Immature natural killer cell (primary cell): ENCODE measurements at regions not wholly inside any gene's neighbourhood (a gene's known extent, or its start where the extent isn't known, plus 50 kb on each side); places are given as distances from the start of the nearest gene placed in this dataset.
"Not testable (repeated sequence)": the region's sequence is repeated elsewhere in the genome, so short reads cannot be mapped to it uniquely, and the experiment has no call there.

ENCODE experiments used
- DNase-seq, 3 donors: peaks; one replicate each; pipeline ENCODE4 v3.0.0; 2022; ENCODE audit warnings: mixed read lengths in 1 of 3
- H3K27ac Mint-ChIP-seq, 6 donors: one replicate each; pipeline ENCODE4 v1.8.0; 2020; ENCODE audit warnings: mixed read lengths in 6 of 6, mild to moderate bottlenecking in 5 of 6, inconsistent platforms in 4 of 6, moderate library complexity in 3 of 6
- H3K27me3 Mint-ChIP-seq, 3 donors: one replicate each; pipeline ENCODE4 v1.8.0; 2020 to 2021; ENCODE audit warnings: low read depth in 3 of 3, mild to moderate bottlenecking in 3 of 3, mixed read lengths in 3 of 3, moderate library complexity in 3 of 3, inconsistent platforms in 1 of 3
- H3K36me3 Mint-ChIP-seq, 3 donors: one replicate each; pipeline ENCODE4 v1.8.0; 2020; ENCODE audit warnings: mixed read lengths in 3 of 3, inconsistent platforms in 2 of 3, mild to moderate bottlenecking in 2 of 3
- H3K4me1 Mint-ChIP-seq, 2 donors: one replicate each; pipeline ENCODE4 v1.8.0; 2020; ENCODE audit warnings: inconsistent platforms in 2 of 2, mild to moderate bottlenecking in 2 of 2, mixed read lengths in 2 of 2, moderate library complexity in 1 of 2
- H3K4me3 Mint-ChIP-seq, 5 donors: one replicate each; pipeline ENCODE4 v1.8.0; 2020; ENCODE audit warnings: mild to moderate bottlenecking in 5 of 5, mixed read lengths in 5 of 5, inconsistent platforms in 3 of 5, moderate library complexity in 3 of 5
- H3K9me3 Mint-ChIP-seq, 6 donors: one replicate each; pipeline ENCODE4 v1.8.0; 2020; ENCODE audit warnings: mild to moderate bottlenecking in 6 of 6, mixed read lengths in 6 of 6, inconsistent platforms in 4 of 6, moderate library complexity in 3 of 6

DNA sequence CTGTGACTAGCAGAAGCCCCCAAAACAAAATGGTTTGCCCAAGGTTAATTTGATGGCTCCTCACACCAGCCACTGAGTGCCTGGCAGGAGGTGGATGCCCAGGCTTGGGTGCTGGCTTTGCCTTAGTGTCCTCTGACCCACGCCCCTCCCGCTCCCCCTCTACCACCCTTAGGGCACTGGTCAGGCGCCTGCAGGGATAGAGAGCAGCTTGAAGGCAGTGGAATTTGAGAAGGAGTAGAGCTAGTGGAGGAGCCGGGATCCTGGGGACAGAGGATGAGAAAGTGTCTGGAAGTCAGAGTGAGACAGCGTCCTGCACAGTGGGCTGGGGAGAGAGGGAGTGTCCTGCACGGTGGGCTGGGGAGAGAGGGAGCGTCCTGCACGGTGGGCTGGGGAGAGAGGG, 139.4 kb downstream of the DNAJB6 start:
- Mint-ChIP-seq H3K9me3 (peaks cover 2 to 22% (median 19%) of the 10 kb centered on the region in 6 donors), H3K4me1 (peaks cover 0 to 2% of the 10 kb centered on the region in 2 donors)

DNA sequence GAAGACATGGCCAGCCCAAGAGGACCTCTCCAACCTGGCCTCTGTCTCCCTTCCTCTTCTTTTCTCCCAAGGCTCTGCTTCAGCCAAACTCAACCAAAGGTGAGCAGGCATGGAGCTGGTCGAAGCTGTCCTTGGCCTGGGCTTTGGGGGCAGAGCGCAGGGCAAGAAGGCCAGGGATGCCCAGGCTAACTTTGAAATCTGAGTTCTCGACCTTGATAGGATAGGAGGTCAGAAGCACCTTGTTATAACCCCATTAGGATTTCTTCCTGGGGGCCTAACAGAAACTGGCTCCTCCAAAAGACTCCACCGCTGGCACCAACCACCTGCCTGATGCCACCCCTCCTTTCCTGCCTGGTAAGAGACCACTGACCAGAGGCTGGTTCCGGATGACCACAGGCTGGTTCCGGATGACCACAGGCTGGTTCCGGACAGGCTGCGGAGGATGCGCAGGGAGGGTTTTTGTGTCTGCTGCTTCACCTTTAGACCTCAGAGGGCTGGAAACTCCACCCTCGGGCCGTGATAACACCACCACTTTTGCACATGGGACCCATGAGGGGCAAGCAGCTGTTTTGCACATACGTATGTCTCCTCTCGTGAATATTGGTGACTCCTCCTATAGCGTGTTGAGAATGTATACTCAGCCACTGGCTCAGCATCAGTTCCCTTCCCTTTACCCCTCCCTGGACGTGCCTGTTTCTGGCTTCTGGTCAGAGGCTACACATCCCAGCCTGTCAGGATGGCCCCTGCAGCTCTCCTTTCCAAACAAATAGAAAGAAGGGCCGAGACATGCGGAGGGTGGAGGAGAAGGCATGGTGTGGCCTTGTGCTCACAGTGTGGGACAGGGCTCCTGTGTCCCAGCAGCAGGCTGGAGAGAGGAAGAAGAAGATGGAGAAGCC, 140.1 kb downstream of the DNAJB6 start:
- Mint-ChIP-seq H3K9me3 (peaks cover 2 to 22% (median 18%) of the 10 kb centered on the region in 6 donors), H3K4me3 (no peak overlapping the region), H3K27me3 (peaks cover 2 to 15% (median 4%) of the 10 kb centered on the region in 3 donors), H3K36me3 (peaks cover 4 to 9% (median 4%) of the 10 kb centered on the region in 3 donors), H3K4me1 (no peaks in the 10 kb centered on the region), H3K27ac (no peak overlapping the region)
- DNase-seq, result no peak

More for the DNA sequence above, 139.4 kb downstream of the DNAJB6 start:
- no peak overlapping the region for H3K27ac Mint-ChIP-seq
- DNase-seq, result no peak
- H3K27me3 Mint-ChIP-seq, result peaks cover 2 to 15% (median 4%) of the 10 kb centered on the region in 3 donors
- H3K36me3 Mint-ChIP-seq, result peaks cover 4 to 9% (median 4%) of the 10 kb centered on the region in 3 donors
- no peak overlapping the region for H3K4me3 Mint-ChIP-seq

DNA sequence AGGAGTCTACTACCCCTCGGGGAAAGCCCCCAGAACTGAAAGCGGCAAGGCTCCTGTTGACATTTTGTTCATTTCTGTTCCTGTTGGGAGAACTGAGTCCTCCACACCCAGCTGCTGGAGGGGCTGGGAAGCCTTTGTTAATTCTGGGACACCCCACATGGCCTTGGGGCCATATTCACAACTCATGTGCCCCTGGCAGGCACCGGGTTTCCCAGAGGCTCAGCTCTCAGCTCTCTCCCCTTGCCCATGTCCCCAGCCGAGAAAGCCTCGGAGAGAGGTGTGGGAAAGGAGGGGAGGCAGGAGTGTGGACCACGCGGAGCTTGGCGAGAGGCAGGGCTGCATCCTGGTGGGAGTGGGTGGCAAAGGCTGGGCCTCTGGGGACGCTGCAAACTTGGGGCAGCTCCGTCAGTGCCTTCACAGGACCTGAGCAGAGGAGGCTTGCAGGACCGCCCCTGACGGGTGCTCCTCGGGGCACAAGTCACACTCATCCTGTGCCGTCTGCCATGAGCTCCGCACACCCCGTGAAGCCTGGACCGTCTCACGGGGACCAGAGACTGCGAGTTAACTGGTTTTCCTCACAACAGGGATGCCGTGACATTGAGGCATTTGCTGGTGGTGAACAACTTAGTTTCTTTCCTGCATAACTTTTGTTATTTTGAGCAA, 140.9 kb downstream of the DNAJB6 start:
- DNase-seq, result no peak
- H3K4me3 Mint-ChIP-seq, result peak overlapping the region in 1 of 5 donors; percentile 33
- peaks cover 2 to 15% (median 3%) of the 10 kb centered on the region in 3 donors for H3K27me3 Mint-ChIP-seq
- peaks cover 2 to 20% (median 15%) of the 10 kb centered on the region in 6 donors for H3K9me3 Mint-ChIP-seq
- H3K27ac Mint-ChIP-seq, result no peak overlapping the region
- peaks cover 4 to 9% (median 4%) of the 10 kb centered on the region in 3 donors for H3K36me3 Mint-ChIP-seq
- no peaks in the 10 kb centered on the region for H3K4me1 Mint-ChIP-seq

DNA sequence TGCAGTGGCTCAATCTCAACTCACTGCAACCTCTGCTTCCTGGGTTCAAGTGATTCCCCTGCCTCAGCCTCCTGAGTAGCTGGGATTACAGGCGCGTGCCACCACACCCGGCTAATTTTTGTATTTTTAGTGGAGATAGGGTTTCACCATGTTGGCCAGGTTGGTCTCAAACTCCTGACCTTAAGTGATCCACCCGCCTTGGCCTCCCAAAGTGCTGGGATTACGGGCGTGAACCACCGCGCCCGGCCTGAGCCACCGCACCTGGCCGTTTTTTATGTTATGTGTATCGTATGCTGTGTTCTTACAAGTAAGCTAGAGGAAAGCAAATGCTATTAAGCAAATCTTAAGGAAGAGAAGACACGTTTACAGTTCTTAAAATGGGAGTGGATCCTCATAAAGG, 141.8 kb downstream of the DNAJB6 start:
- not testable (repeated sequence) for H3K36me3 Mint-ChIP-seq, H3K27ac Mint-ChIP-seq, H3K4me1 Mint-ChIP-seq, H3K4me3 Mint-ChIP-seq, DNase-seq
- peaks cover 2 to 10% (median 6%) of the 10 kb centered on the region in 6 donors for H3K9me3 Mint-ChIP-seq
- H3K27me3 Mint-ChIP-seq, result peaks cover 2 to 12% (median 2%) of the 10 kb centered on the region in 3 donors

DNA sequence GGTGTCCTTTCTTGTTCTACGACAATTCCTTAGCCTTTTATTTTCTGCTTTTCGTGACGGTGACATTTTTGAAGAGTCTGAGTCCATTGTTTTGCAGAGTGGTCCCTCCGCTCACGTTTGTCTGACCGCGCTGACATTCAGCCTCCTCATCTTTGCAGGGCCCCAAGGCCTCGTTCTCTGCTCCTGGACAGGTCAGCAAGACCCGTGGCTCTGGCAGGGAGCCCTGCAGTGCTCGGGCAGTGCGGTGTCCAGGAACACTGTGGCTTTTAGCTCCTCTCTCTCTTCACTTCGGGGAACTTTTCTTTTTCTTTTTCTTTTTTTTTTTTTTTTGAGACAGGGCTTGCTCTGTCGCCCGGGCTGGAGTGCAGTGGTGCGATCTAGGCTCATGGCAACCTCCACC, 142.5 kb downstream of the DNAJB6 start:
- no peak for DNase-seq
- Mint-ChIP-seq H3K4me1 (no peaks in the 10 kb centered on the region), H3K27ac (no peak overlapping the region), H3K27me3 (peaks cover 2 to 12% (median 2%) of the 10 kb centered on the region in 3 donors), H3K9me3 (peaks cover 0 to 6% (median 2%) of the 10 kb centered on the region in 6 donors), H3K36me3 (peaks cover 0 to 4% (median 0%) of the 10 kb centered on the region in 3 donors), H3K4me3 (no peak overlapping the region)

DNA sequence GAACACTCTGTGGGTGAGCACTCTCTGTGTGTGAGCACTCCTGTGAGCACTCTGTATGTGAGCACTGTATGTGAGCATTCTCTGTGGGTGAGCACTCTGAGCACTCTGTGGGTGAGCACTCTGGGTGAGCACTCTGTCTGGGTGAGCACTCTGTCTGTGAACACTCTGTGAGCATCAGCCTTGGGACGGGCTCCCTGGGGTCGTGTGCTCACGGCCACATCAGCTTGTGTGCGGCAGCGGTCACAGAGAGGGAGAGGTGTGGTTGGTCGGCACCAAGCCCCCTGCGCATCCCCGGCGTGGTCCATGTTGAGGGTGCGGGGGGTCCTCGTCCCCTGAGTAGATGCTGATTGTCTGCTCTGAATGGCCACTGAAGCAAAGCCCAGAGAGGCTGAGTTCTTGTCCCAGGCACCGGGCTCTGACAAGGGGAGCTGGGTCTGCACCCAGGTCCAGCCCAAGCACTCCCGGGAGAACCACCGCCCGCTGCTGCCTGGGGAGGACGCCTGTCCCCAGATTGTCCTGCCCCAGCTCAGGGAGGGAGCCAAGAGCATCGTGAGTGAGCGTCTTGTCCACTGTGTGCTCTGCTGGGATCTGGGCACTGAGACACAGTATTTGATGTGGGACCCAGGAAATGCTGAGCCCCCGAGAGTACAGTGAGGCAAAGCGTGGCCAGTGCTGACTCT, 143.7 kb downstream of the DNAJB6 start:
- Mint-ChIP-seq H3K4me3 (no peak overlapping the region), H3K27ac (no peak overlapping the region), H3K27me3 (peaks cover 2 to 13% (median 5%) of the 10 kb centered on the region in 3 donors), H3K9me3 (peaks cover 0 to 2% (median 0%) of the 10 kb centered on the region in 6 donors), H3K4me1 (no peaks in the 10 kb centered on the region), H3K36me3 (no peaks in the 10 kb centered on the region)
- DNase-seq, result no peak

DNA sequence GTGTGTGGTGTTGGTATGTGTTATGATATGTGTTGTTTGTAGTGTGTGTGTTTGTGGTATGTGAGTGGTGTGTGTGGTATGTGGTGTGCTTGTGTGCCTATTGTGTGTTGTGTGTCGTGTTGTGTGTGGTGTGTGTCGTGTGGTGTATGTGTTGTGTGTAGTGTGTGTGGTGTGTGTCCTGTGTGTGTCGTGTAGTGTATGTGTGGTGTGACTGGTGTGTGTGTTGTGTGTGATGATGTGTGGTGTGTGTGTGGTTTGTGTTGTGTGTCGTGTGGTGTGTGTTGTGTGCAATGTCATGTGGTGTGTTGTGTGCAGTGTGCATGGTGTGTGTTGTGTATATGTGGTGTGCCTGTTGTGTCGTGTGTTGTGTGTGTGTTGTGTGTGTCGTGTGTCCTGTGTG, 144.6 kb downstream of the DNAJB6 start:
- Mint-ChIP-seq H3K36me3 (no peaks in the 10 kb centered on the region), H3K27ac (no peak overlapping the region), H3K4me3 (no peak overlapping the region), H3K9me3 (peaks cover 0 to 2% (median 0%) of the 10 kb centered on the region in 6 donors), H3K4me1 (no peaks in the 10 kb centered on the region), H3K27me3 (peaks cover 5 to 16% (median 7%) of the 10 kb centered on the region in 3 donors)
- no peak for DNase-seq

DNA sequence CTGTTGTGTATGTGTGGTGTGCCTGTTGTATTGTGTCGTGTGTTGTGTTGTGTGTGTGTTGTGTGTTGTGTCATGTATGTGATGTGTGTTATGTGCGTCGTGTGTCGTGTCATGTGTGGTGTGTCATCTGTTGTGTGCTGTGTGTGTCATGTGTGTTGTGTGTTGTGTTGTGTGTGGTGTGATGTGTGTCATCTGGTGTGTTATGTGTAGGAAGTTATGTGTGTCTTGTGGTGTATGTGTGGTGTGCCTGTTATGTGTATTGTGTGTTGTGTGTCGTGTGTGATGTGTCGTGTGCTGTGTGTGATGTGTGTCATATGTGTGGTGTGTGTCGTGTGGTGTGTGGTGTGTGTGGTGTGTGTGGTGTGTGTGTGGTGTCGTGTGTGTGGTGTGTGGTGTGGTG, 145.2 kb downstream of the DNAJB6 start:
- Mint-ChIP-seq H3K36me3 (no peaks in the 10 kb centered on the region), H3K27ac (no peak overlapping the region), H3K4me3 (no peak overlapping the region), H3K27me3 (peaks cover 5 to 16% (median 7%) of the 10 kb centered on the region in 3 donors), H3K9me3 (no peaks in the 10 kb centered on the region), H3K4me1 (no peaks in the 10 kb centered on the region)
- DNase-seq, result no peak

DNA sequence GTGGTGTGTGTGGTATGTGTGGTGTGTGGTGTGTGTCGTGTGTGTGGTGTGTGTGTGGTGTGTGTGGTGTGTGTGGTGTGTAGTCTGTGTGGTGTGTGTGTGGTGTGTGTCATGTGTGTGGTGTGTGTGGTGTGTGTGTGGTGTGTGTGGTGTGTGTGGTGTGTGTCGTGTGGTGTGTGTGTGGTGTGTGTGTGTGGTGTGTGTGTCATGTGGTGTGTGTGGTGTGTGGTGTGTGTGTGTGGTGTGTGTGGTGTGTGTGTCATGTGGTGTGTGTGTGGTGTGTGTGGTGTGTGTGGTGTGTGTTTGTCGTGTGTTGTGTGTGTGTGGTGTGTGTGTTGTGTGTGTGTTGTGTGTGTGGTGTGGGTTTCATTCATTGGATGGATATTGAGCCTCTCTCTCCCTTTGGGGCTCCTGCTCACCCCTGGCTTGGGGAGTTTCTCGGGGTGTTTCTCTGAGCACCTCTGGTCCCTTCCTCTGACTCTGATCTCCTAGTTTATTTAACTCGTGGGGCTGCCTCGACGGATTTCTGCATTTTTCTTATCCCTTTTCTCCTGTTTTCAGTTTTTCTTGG, 145.8 kb downstream of the DNAJB6 start:
- no peaks in the 10 kb centered on the region for H3K9me3 Mint-ChIP-seq
- H3K4me3 Mint-ChIP-seq, result no peak overlapping the region
- no peaks in the 10 kb centered on the region for H3K36me3 Mint-ChIP-seq
- no peak overlapping the region for H3K27ac Mint-ChIP-seq
- no peaks in the 10 kb centered on the region for H3K4me1 Mint-ChIP-seq
- DNase-seq, result no peak
- H3K27me3 Mint-ChIP-seq, result peaks cover 5 to 19% (median 11%) of the 10 kb centered on the region in 3 donors

DNA sequence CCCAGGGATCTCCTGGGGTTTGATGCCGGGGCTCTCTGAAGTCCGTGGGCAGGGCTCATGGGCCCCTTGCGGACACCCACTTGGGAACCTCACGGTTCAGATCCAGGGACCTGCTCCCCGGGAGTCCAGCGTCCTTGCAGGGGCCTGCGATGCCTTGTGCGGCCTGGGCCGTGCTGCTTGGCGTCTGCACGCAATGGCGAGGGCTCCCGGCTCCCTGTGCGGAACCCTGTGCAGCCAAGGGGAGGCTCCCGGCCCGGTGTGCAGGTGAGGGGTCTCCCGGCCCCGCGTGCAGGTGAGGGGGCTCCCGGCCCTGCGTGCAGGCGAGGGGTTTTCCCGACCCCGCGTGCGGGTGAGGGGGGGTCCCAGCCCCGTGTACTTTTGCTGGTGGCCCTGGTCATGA, 146.7 kb downstream of the DNAJB6 start:
- Mint-ChIP-seq H3K4me1 (no peaks in the 10 kb centered on the region), H3K36me3 (no peaks in the 10 kb centered on the region), H3K9me3 (no peaks in the 10 kb centered on the region), H3K27me3 (peaks cover 5 to 16% (median 9%) of the 10 kb centered on the region in 3 donors), H3K4me3 (no peak overlapping the region), H3K27ac (no peak overlapping the region)
- no peak for DNase-seq

DNA sequence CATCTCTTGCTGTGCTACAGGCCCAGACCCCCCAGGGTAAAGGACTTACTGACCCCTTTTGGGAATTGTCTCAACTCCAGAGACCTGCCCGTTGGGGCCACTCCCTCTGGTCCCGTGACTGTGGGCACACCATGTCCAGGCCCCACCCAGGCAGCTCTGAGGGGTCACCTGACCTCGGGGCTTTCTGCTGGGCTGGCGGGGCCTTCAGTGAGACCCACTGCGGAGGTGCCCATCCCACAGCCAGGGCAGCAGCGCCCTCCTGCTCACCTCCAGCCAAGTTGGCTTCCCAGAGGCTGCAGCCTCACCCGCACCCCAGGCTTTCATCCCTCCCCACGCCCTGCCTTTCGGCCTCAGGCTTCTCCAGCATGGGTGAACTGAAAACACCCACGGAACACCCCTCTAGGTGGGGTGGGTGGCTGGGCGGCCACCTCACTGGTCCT, 147.2 kb downstream of the DNAJB6 start:
- Mint-ChIP-seq H3K9me3 (no peaks in the 10 kb centered on the region), H3K27ac (no peak overlapping the region), H3K4me1 (peaks cover 0 to 1% of the 10 kb centered on the region in 2 donors), H3K36me3 (no peaks in the 10 kb centered on the region), H3K27me3 (peaks cover 5 to 13% (median 9%) of the 10 kb centered on the region in 3 donors), H3K4me3 (no peak overlapping the region)
- no peak for DNase-seq

DNA sequence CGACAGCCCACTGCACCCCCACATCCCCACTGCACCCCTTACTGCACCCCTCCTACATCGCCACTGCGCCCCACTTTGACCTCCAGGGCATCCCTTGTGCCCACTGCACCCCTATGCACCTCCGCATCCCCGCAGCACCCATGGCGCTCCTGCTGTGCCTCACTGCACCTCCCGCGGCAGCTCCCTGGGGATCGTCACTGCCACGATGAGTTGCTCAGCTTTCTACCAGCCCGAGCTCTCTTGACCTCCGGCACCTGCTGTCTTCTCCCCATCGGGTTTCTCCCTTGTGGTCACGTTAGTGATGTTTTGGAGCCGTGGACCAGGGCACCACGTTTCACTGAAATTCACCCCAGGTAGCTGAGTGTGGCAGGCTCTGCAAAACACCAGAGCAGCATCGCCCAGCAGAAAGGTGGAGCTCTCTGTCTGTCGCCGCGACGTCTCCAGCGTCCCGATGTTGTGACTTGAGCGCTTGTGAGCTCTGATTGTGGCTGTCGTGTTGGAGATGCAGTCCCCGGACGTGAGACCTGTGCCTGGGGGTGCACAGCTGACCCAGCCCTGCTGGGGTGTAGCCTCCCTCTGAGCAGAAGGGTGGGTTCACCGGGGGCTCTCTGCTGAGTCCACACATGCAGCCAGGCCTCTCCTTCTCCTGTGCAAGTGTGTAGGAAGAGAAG, 147.7 kb downstream of the DNAJB6 start:
- Mint-ChIP-seq H3K9me3 (no peaks in the 10 kb centered on the region), H3K4me1 (peaks cover 0 to 1% of the 10 kb centered on the region in 2 donors), H3K27me3 (peaks cover 3 to 10% (median 9%) of the 10 kb centered on the region in 3 donors), H3K27ac (no peak overlapping the region), H3K4me3 (no peak overlapping the region), H3K36me3 (no peaks in the 10 kb centered on the region)
- no peak for DNase-seq

DNA sequence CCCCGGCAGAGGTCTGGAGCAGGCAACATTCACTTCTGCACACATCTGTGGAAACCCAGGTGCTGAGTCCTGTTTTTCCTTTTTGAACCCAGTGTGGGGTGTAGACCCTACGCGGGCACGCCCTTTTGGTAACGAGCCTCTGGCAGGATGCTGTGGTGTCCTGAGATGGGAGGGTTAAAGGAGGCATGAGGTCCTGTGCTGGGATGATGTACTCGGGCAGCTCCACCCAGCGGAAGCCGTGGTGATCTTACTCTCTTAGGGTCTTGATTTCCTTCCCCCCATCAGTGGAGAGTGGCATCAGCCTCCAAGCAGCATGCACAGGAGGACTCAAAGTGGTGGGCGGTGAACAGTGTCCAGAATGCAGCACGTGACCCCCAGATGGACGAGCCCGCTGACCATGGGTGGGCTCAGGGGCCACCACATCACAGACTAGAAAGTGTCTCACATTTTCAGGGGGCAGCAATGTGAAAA, 148.6 kb downstream of the DNAJB6 start:
- no peak for DNase-seq
- no peak overlapping the region for H3K4me3 Mint-ChIP-seq
- no peaks in the 10 kb centered on the region for H3K36me3 Mint-ChIP-seq
- H3K9me3 Mint-ChIP-seq, result peaks cover 0 to under 1% (median 0%) of the 10 kb centered on the region in 6 donors
- H3K27ac Mint-ChIP-seq, result no peak overlapping the region
- peaks cover 3 to 11% (median 9%) of the 10 kb centered on the region in 3 donors for H3K27me3 Mint-ChIP-seq
- H3K4me1 Mint-ChIP-seq, result peaks cover 6 to 7% of the 10 kb centered on the region in 2 donors
